NCI-H1436 (cell line): ENCODE measurements at regions not wholly inside any gene's neighbourhood (a gene's known extent, or its start where the extent isn't known, plus 50 kb on each side); places are given as distances from the start of the nearest gene placed in this dataset.
A peak's percentile ranks its signal among the peaks of the same experiment; 100 is the strongest.

Experiments used
- DNase-seq: peaks from one replicate; lab custom pipeline; 2025; lab: John Stamatoyannopoulos, UW

DNA sequence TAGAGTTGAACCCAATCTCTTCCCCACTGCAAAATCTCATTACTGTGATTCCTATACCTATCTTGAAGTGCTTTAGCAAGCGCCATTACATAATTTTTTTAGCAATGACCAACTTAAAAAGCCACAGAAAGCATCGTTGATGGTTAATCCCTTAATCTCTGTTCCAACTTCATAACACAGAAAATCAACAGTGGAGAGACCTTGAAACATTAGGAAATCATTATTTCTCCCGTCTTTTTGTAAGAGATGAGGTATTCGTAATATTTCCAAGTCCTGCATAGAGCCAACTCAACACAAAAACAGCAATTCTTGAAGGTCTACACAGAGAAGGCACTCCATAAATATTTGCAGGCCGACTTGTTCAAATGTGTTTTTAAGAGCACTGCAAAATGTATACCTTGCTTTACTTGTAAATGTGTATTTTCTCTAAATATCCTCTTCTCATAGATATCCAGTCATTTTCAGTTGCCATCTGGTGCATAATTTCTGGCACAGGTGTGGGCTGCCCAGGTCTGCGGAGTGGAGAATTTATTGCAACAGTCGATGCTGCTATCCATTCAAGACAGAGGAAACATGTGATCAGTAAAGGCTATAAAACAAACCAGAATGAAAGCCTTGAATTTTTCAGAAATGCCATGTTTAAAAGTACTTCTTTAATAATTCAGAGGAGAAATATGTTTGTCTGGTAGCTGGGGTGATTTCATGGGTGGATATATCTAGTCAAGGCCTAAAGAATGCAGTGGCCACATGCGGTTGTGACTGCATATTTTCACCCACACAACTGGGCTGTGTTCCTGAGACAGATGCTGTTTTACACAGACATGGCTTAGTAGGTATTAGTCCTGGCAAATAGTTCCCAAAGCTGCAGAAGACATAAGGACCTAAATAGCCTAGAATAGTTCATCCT lies 234.3 kb upstream of the STARD13 start:
- no peak for DNase-seq

DNA sequence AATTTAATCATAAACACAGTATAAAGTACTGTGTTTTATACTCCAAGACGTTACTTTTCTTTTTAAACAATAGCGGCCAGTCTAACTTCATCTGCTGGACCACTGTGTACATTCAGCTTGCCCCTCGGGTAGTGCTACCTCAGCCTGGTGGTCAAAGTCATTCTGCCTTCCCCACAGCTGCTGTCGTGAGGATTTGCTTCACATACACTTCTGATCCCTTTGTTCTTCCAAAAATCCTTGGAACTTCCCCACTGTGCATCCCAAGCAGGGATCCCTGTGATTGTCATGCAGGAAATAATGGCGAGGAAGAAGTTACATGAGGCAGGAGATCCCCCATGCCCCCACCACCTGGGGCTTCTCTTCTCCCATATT lies 234.9 kb upstream of the STARD13 start:
- DNase-seq: no peak

DNA sequence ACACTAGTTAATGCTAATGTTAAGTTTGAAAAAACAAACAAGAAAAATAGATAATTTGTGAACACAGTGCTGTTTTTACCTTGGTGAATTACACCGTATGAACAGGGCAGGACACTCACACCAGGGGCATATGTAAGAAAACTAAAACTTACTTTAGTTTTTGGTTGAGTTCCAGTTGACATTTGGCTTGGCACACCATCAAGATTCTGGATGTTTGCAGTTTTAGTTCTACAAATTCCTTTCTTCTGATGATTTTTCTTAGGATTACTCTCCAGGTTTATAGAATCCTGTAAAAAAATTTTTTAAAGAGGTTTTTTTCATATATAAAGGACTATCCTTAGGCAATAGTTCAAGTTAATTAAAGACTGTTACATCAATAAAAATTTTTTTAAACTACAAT lies 238.5 kb upstream of the STARD13 start:
- DNase-seq: no peak

DNA sequence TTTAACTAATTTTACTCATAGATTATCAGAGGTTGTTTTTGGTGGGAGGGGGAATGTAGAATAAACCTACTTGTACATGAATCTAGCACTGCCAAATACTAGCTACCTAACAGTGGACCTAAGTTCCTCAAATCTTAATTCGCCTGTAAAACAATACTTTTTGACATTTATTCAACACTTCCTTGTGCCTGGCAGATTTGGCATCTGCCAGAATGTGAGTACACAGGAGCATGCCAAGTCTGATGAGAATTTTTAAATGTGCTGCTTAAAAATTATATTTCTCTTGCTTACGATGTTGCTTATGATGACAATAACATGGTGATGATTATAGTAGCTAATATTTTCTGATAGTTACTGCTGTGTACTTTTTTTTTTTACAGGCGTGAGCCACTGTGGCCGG lies 240.2 kb upstream of the STARD13 start:
- no peak for DNase-seq

DNA sequence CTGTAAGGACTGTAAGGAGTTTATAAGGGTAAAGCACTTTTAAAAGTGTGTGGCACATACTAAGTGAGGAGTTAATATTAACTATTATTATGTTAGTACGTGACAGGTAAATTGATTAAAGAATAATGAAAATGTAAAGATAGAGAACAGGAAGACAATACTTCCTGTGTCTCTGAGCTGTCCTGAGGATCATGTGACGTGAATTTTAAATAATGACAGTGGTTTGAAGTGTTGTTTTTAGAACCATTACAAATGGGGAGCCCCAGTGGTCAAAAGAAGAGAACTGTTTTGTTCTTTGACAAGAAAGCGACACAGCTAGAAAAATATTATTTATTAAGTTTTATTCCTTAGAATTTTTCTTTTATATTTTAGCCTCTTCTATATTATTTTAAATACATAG lies 241.2 kb upstream of the STARD13 start:
- no peak for DNase-seq

DNA sequence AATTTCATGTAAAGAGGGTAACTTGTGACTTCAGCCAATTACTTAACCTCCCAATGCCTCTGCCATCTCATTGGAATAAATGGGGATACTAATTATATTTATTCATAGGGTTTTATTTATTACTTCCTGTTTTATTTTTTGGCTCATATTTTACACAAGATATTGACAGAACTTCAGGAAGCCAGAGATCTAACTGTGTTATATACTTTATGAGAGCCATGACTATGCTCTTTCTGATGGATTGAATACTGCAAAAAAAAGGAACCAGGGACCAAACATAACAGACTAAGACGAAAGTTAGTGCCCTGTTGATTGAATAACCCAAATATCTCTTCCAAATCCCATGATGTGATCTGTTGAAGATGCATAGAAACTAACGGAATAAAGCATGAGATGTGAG lies 243.3 kb upstream of the STARD13 start:
- DNase-seq: no peak

DNA sequence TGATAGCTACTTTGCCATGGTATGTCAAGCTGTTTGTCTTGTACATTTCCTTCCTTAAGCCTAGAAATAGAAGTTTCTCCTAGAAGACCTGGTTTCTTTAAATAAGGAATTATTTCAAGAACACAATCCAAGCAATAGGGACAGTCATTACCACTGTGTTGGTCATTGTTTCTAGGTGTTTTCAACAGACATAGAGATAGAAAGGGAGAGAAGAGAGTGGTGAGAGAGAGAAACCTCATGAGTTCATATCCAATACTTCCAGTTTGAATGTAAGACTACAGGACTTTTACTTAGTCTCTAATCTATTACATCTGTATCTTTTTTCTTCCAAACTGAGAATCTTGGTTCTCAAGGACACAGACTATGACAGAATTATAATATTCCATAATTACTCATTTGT lies 245.9 kb upstream of the STARD13 start:
- no peak for DNase-seq

DNA sequence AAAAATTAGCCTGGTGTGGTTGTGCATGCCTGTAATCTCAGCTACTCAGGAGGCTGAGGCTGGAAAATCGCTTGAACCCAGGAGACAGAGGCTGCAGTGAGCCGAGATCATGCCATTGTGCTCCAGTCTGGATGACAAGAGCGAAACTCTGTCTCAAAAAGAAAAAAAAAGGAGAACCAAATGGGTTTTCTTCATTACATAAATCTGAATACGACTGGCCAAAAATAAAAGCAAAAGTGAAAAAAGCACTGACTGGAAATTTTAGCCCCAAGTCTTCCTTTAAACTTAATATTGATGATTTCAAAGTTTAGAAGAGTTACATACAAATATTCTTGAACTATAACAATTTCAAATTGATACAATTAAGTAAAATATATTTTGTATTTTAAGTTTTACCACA lies 249.5 kb upstream of the STARD13 start:
- no peak for DNase-seq

DNA sequence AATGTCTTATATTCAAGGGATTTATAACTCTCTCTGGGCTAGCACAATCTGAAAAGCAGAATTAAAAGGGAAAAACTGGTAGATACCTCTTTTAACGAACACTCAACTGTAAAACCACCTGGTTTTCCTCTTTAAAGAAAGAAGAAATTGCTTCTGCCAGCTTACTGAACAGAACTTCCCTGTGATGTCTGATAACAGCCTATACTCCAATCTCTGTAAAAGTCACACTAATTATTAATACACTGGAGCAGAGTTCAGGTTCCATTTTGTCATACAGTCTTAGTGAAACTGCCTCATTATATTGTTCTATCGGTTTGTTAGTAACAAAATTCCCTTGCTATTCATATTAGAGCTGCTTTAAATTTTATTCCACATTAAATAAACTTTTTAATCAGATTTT lies 251.0 kb upstream of the STARD13 start:
- DNase-seq: no peak

DNA sequence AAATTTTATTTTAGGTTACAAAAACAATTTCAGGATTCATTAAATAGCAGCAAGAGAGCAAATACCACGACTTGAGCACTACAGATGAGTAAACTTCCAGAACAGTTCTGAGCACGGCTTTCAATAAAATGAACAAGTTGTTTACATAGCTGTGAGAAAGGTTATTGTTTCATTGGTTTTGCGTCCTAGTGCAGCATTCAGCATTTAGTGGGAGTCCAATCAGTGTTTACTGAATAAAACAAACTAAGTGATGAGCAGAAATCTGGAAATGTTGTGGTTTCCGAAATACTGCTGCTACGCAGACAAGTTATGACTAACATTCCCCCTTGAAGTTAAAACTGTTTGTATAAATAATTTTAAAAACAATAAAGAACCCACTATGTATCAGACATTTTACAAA lies 251.5 kb upstream of the STARD13 start:
- no peak for DNase-seq

DNA sequence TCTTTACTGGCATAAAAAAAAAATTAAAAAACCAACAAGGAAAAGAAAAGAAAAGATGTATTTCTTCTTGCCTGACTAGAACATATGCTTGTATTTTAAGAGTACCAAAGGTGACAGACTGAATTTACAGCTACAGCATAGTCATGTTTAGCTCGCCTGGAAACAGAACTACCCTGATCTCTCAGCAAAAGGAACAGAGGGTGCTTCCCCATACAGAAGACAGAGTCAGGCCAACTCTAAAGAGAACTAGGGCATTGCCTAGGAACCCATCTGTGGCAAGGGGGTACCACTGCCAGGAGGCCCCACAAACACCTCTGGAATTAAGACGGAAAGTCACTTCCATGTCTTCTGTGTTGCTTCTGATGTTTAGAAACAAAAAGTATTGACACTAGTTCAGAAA lies 252.1 kb upstream of the STARD13 start:
- no peak for DNase-seq

DNA sequence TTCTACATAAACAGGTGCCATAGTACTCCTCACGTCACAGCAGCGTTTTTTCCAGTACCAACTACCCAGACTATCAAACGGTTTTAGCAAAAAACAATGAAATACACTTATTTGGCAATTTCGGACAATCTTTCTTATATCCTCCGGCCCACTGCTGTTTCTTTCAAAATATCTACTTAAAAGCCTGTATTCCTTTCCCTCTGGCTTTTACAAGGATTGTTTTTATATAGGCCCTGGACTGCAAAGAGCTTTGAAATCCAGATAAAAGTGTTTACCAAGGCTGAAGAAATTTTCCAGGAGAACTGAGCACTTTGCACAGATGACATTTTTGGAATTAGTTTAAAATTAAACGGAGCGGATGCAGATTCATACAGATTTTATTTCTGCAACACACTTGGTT lies 255.9 kb upstream of the STARD13 start:
- DNase-seq: no peak

DNA sequence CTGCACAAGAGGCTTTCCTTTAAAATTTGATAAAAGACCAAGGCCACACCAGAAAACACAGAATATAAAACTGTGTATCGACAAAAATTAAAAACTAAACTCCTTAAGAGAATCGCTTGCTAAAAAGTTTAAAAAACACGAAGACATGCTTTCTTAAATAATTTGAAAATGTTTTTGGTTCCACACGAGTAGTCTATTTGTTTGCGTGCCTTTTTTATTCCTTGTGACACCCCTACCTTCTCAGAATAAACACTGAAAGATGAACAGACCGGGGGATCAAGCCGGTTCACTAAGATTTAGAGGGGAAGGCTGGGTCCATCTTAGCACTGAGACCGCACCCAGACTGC lies 256.4 kb upstream of the STARD13 start:
- DNase-seq: no peak

DNA sequence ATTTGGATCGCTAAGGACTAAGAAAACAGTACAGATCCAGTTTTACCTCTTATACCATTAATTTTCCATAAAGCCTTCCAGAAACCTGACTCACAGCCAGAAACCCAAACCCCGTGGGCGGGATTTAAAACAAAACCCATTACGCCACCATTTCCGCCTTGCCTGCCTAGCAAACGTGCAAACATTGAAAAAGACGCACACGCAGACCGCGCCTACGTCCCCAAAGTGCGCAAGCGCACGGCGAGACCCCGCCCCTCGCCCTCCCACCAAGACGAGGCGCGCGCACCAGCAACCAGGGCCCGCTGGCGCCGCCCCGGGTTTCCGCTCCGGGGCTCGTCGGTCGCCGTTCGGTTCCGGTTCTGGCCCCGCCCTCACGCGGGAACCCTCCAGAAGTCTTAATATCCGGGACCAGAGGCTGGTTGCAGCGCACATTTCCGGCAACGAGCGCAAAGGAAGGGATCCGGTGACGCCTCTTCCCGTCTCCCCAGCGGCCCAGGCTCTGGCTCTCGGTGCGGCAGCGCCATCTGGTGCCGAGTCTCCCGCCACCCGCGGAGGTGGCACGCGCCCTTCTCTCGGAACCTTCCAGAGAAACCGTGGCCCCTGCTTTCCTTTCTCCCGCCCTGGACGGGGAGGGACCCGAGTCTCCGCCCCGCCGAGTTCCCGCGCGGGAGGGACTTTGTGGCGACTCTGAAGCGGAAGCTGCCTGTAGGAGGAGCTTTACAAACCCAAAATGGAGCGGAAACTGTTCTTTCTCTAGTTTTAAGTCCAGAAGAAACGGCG lies 256.9 kb upstream of the STARD13 start:
- DNase-seq: peak; percentile 93

DNA sequence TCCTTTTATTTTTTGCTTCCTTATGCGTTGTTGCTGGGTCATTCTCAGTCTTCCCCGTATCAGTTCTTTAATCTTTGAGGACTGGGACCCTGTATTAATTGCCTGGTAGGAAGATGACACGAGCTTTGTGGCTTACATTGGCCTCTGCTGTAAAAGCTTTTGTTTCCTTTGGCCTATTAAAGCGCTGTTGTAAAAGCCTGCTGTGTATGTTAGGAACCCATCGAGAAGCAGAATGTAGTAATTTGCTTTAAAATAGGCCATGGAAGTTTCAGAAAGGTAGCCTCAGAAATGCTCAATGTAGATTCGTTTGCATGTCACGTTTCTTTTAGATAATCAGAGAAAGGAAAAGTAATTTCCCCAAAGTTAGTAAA lies 257.5 kb upstream of the STARD13 start:
- no peak for DNase-seq

DNA sequence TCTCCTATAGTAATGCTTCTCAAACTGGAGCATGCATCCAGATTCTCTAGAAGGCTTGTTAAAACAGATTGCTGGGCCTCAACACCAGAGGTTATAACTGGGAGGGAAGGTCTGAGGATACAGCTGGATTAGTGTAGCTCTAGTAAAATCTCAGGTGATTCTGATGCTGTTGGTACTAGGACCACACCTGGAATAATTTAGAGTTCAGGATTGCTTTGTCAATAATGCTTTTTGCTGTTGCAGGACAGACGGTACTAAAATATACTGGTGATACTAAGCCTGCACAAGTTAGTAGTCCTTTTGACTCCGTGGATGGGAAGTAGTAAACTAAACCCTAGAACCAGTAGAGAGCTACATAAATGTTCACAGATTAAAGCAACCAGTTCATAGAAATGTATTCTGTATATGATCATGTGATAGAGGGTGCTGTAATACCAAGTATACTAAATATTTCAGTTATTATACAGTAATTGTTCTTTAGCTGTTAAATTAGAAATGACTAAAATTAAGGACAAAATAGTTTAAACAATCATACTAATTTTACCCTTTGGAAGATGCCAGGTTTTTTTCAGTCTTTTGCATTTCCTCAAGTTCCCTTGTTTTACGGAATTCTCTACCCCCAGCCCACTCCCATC lies 258.2 kb upstream of the STARD13 start:
- no peak for DNase-seq

DNA sequence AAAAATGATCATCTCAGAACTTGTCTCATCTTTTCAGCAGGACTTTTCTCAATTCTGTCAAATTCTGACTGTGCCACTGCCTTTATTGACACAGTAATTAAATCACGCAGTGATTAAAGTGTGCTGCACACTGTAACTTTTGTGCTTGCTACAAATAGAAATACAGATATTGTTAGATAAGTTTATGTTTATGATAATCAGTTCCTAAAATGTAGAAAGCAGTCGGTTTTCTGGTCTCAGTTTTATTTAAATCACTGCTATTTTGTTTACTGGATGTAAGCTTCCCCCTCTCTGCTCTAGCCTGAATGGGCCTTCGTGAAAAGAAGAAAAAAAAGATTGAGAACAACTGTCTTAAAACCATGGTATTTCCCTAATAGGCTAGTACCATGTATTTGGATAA lies 258.8 kb upstream of the STARD13 start:
- no peak for DNase-seq

DNA sequence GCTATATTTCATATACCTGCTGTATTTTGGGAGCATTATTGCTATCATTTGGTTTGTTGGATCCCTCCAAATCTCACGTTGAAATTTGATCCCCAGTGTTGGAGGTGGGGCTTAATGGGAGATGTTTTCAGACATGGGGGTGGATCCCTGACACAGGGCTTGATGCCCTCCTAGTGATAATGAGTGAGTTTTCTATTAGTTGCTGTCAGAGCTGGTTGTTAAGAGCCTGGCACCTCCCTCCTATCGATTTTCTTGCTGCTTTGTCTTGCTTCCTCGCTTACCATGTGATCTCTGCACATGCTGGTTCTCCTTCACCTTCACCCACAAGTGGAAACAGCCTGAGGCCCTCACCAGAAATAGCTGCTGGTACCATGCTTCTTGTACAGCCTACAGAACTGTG lies 259.9 kb upstream of the STARD13 start:
- no peak for DNase-seq

DNA sequence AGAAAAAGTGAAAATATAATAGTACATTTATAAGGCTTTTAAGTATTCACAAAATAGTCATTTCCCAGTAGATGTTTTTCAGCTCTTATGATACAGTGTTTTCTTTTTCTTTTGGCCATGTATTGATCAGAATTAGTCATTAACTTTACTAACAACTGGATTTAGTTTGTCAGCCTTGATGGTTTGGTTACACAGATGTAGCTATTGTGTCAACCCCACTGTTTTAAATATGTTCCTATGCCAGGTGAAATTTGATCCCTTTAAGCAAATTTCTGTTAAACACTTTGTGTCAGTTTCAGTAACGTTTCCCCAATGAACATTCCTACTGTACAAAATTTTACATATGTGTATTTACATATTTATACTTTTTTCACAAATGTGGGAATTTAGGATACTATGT lies 261.5 kb upstream of the STARD13 start:
- DNase-seq: no peak

DNA sequence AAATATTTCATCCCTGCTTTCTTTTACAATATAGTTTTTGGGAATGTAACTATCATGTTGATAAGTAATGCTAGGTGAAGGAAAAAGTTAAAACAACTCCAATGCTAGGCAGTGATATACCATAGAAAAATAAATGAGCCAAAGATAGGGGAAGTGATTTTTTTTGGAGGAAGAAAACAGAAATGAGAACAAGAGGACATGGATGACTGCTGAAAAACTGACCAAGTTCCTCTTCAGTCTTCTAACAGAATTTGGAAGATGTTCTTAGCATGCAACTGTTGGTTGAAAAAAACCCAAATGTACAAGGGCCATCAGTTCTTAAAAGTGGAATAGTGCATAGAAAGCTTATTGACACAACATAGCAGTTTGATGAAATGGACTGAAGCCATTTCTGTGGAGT lies 262.5 kb upstream of the STARD13 start:
- DNase-seq: no peak

DNA sequence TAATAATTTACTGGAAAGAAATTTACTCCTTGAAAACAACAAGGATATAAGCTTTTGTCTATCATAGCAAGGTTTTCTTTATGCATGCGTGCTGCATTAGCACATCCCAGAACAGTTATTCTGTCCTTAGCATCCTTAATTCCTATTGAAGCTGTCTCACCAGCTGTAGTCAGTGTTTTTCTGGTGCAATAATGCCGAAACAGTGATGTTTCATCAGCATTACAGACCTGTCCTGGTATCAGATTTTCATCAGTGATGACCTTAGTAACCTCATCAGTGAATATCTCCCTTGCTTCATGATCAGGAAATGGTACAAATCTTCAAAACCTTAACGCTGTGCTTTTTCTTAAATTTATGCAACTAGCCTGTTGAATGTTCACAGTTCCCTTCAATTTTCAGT lies 264.7 kb upstream of the STARD13 start:
- no peak for DNase-seq

DNA sequence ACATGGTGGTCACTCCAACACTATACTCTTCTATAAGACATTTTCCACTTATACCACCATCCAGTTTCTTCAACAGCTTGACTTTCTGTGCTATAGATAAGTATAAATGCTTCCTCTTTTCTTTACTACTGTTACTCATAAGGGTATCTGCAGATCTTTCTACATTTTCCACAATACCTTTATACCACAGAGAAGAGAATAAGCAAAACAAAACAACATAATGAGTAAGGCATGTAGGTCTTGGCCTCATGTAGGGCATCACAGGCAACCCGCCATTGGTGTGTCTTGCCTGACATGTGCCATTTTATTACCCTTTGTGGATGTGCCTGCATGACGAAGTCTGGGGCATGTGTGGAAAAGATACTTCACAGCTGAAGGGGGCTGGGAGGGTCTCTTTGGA lies 265.3 kb upstream of the STARD13 start:
- DNase-seq: no peak
